ENCODE measurements at regions not wholly inside any gene's neighbourhood (a gene's known extent, or its start where the extent isn't known, plus 50 kb on each side); places are given as distances from the start of the nearest gene placed in this dataset.

GRCh38 chr4:62461961-62462360, 1261.8 kb downstream of the ADGRL3 start:
- TF ChIP-seq CTCF (IDR thresholded peaks at IDR 0.05) (no peak), POLR2A (IDR thresholded peaks at IDR 0.05) (no peak)

Measured in testis (tissue), 2 donors.